ENCODE measurements at regions not wholly inside any gene's neighbourhood (a gene's known extent, or its start where the extent isn't known, plus 50 kb on each side); places are given as distances from the start of the nearest gene placed in this dataset.

GRCh38 chr6:40791004-40791403 lies 203.8 kb upstream of the LRFN2 start:
- Histone ChIP-seq H4K91ac (replicated peaks; ENCODE audit: insufficient read length, low read length) (no peak overlapping the region), H4K20me1 (replicated peaks in 1 of 2; ENCODE audit: control insufficient read depth in 1 of 2, insufficient read depth in 2 of 2, low read length in 2 of 2) (no peaks in the 10 kb centered on the region), H3K79me2 (ENCODE audit: control insufficient read depth in 1 of 2, insufficient read depth in 2 of 2, low read length in 2 of 2) (no peaks in the 10 kb centered on the region), H2BK20ac (ENCODE audit: low read length) (no peak overlapping the region), H3K56ac (replicated peaks; ENCODE audit: insufficient read length, low read depth, low read length) (no peak overlapping the region), H3K4me1 (replicated peaks in 1 of 4; ENCODE audit: control insufficient read depth in 3 of 4, insufficient read depth in 4 of 4, low read length in 3 of 4) (peaks cover 0 to 4% (median 0%) of the 10 kb centered on the region in 4 experiments; a peak in 1 of 7 replicates), H2BK15ac (ENCODE audit: low read length) (no peak overlapping the region), H3K36me3 (ENCODE audit: control insufficient read depth in 2 of 4, insufficient read depth in 4 of 4, low read length in 3 of 4) (no peaks in the 10 kb centered on the region), H2AK5ac (ENCODE audit: low read depth, low read length) (no peak overlapping the region), H2BK12ac (ENCODE audit: low read depth, low read length) (no peak overlapping the region), H2BK5ac (ENCODE audit: low read depth, low read length) (no peak overlapping the region), H3K27me3 (replicated peaks in 1 of 4; ENCODE audit: control insufficient read depth in 3 of 4, extremely low read depth in 1 of 4, insufficient read depth in 3 of 4, low read length in 3 of 4) (peaks cover 0 to 5% (median 0%) of the 10 kb centered on the region in 4 experiments; a peak in 2 of 7 replicates), H3K9me3 (ENCODE audit: insufficient read depth in 2 of 2, low read depth in 1 of 2, low read length in 1 of 2) (no peaks in the 10 kb centered on the region), H4K8ac (ENCODE audit: extremely low read depth, insufficient read depth, low read length) (no peak overlapping the region), H3K79me1 (ENCODE audit: low read depth, low read length) (no peaks in the 10 kb centered on the region), H2AFZ (ENCODE audit: low read length) (no peak overlapping the region), H2BK120ac (replicated peaks; ENCODE audit: low read depth, low read length) (no peak overlapping the region), H3K4ac (replicated peaks; ENCODE audit: insufficient read length, low read depth, low read length) (no peak overlapping the region), H3K18ac (ENCODE audit: extremely low read depth, low read length) (no peak overlapping the region), H4K5ac (ENCODE audit: insufficient read length, low read depth, low read length) (no peak overlapping the region), H3K27ac (ENCODE audit: low read depth, low read length) (no peak overlapping the region), H3K9ac (replicated peaks in 1 of 4; ENCODE audit: extremely low read depth in 1 of 4, low read depth in 3 of 4, low read length in 3 of 4) (no peak overlapping the region), H3K4me3 (ENCODE audit: extremely low read depth in 1 of 4, insufficient read depth in 2 of 4, low read depth in 3 of 4, low read length in 4 of 4) (no peak overlapping the region), H3K4me2 (ENCODE audit: insufficient read depth in 1 of 2, low read depth in 2 of 2, low read length in 2 of 2) (no peak overlapping the region), H3K23me2 (ENCODE audit: low read depth, low read length) (no peaks in the 10 kb centered on the region), H3K23ac (ENCODE audit: insufficient read length) (no peak overlapping the region), H3K14ac (ENCODE audit: insufficient read length) (no peak overlapping the region)
- WGBS, 2 experiments (ENCODE audit: extremely low coverage in 1 of 2, insufficient coverage in 1 of 2, insufficient read length in 1 of 2, insufficient replicate concordance in 2 of 2, low coverage in 1 of 2, low lambda C conversion rate in 2 of 2, missing lambda C conversion rate in 1 of 2): 70% methylated on average over 4 of the region's 4 CpGs; no CpG with 5 or more reads in 1 of the 2 experiments
- ChIA-PET CTCF (ENCODE audit: partially characterized antibody) (interaction anchor here (1.4 kb wide), 1 partner anchor 12 kb away, joined by 3 read pairs; no protein-coding TSS in a partner anchor), POLR2A (ENCODE audit: partially characterized antibody) (no interaction called here)
- FAIRE-seq (no peak), DNase-seq (ENCODE audit: low read depth in 1 of 2, low spot score in 2 of 2) (no peak)
- TF ChIP-seq YY1 (IDR thresholded peaks at IDR 0.05; ENCODE audit: low read depth, low read length): no peak
- no peak for TF ChIP-seq POLR2AphosphoS5 (IDR thresholded peaks at IDR 0.05; ENCODE audit: low read depth, low read length)
- no peak for TF ChIP-seq CBX5 (IDR thresholded peaks at IDR 0.05; ENCODE audit: low read depth, low read length)
- no peak for TF ChIP-seq SIRT6 (IDR thresholded peaks at IDR 0.05; ENCODE audit: low read length)
- TF ChIP-seq MAX (IDR thresholded peaks at IDR 0.05): no peak
- TF ChIP-seq RBBP5 (IDR thresholded peaks at IDR 0.05; ENCODE audit: borderline replicate concordance, low read depth, low read length): no peak
- no peak for TF ChIP-seq KDM1A (IDR thresholded peaks at IDR 0.05; ENCODE audit: borderline replicate concordance, low read length)
- no peak for TF ChIP-seq POLR2A (IDR thresholded peaks at IDR 0.05; ENCODE audit: control extremely low read depth in 1 of 2, low read depth in 2 of 2, low read length in 2 of 2)
- TF ChIP-seq TEAD4 (IDR thresholded peaks at IDR 0.05; ENCODE audit: low read depth, low read length): no peak
- TF ChIP-seq RXRA (IDR thresholded peaks at IDR 0.05; ENCODE audit: insufficient read depth, low read depth, low read length): no peak
- TF ChIP-seq GTF2F1 (IDR thresholded peaks at IDR 0.05; ENCODE audit: borderline replicate concordance, low read depth, low read length): no peak
- TF ChIP-seq NANOG (IDR thresholded peaks at IDR 0.05; ENCODE audit: insufficient read depth, low read depth, low read length, poor library complexity, severe bottlenecking): no peak
- TF ChIP-seq JUN (IDR thresholded peaks at IDR 0.05; ENCODE audit: low read depth, low read length): no peak
- TF ChIP-seq, protein P1, sequence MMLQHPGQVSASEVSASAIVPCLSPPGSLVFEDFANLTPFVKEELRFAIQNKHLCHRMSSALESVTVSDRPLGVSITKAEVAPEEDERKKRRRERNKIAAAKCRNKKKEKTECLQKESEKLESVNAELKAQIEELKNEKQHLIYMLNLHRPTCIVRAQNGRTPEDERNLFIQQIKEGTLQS (IDR thresholded peaks at IDR 0.05; ENCODE audit: insufficient read depth, low read depth, low read length): no peak
